Body of pancreas (tissue), 4 donors: ENCODE measurements at regions not wholly inside any gene's neighbourhood (a gene's known extent, or its start where the extent isn't known, plus 50 kb on each side); places are given as distances from the start of the nearest gene placed in this dataset.

Experiments
- CTCF ChIP-seq, 7 experiments: fragments of 450-650 bp in 4 of 7; fragments of 200-600 bp in 3 of 7; sonication (generic) in 3 of 7; IDR thresholded peaks; one replicate each; pipeline ENCODE4 v1.5.1; 2016 to 2019; ENCODE audit warnings: antibody characterized with exemption in 7 of 7
- POLR2A ChIP-seq, 3 donors: fragments of 450-650 bp; IDR thresholded peaks; one replicate each; pipeline ENCODE4 v1.6.1; 2016; ENCODE audit warnings: antibody characterized with exemption in 3 of 3, mild to moderate bottlenecking in 2 of 3

DNA sequence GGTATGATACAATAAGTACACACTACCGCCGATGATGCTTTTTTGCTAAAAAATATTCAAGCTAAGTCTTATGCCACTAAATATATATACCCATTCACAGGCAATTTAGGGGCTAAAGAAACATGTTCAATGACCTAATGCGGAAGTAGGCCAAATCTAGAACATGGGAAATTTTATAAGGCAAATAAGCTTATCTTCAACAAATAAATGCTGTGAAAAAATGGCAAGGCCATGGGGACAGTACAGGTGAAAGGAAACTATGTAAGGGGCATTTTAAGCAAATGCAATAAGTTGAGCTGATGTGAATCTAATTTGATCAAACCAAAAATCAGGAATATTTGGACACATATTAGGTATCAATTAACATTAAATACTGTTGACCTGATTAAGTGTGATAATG lies 339.5 kb upstream of the EDIL3 start:
- no peak for TF ChIP-seq POLR2A (IDR thresholded peaks at IDR 0.05)
- no peak for TF ChIP-seq CTCF (IDR thresholded peaks at IDR 0.05)
